Brain pericyte (primary cell): ENCODE measurements at regions not wholly inside any gene's neighbourhood (a gene's known extent, or its start where the extent isn't known, plus 50 kb on each side); places are given as distances from the start of the nearest gene placed in this dataset.

Experiments
- DNase-seq: peaks from one replicate; pipeline ENCODE4 v3.0.0-alpha.2; 2012; ENCODE audit warnings: low read depth, low spot score

- DNase-seq = no peak
Observed at GRCh38 chr4:159444678-159445077, 341.8 kb downstream of the RAPGEF2 start.

- DNase-seq = no peak
Observed at GRCh38 chr4:159445692-159446091, 342.8 kb downstream of the RAPGEF2 start.

DNA sequence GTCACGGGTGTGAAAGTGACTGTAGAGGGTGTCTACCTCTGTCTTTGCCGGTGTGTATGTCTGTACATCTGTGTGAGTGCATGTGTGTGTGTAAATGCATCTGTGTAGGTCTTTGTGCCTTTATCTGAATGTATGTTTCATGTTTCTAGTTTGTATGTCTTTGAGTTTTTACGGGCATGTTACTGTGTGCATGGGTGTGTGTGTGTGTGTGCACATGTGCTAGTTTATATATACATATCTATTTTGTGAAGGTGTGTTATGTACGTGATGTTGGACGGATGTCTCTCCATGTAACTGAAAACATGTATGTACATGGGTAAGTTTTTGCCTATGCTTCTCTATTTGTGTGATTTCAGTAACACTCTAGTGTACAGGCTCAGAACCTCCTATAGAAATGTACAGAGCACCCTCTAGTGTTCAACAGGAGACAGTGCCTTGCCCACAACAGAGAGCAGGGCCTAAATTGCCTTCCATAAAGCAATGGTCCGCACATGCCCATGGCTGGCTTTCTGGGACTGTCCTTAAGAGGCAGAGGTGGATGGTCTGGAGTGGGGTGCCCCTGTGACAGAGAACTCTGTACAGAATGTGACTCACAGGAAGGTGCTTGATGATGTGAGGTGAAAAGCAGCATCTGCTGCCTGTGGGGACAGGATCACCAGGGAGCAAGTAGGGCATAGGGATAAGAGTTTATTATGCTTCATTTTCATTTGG, 343.5 kb downstream of the RAPGEF2 start:
- DNase-seq = peak; percentile 26

GRCh38 chr4:159447296-159447695, 344.4 kb downstream of the RAPGEF2 start:
- no peak for DNase-seq

- no peak for DNase-seq
Observed at GRCh38 chr4:159451006-159451405, 348.1 kb downstream of the RAPGEF2 start.

GRCh38 chr4:159455675-159456237, 352.9 kb downstream of the RAPGEF2 start:
- no peak for DNase-seq

GRCh38 chr4:159460371-159460770, 357.5 kb downstream of the RAPGEF2 start:
- no peak for DNase-seq

- DNase-seq = no peak
Observed at GRCh38 chr4:159463235-159463634, 360.4 kb downstream of the RAPGEF2 start.

DNA sequence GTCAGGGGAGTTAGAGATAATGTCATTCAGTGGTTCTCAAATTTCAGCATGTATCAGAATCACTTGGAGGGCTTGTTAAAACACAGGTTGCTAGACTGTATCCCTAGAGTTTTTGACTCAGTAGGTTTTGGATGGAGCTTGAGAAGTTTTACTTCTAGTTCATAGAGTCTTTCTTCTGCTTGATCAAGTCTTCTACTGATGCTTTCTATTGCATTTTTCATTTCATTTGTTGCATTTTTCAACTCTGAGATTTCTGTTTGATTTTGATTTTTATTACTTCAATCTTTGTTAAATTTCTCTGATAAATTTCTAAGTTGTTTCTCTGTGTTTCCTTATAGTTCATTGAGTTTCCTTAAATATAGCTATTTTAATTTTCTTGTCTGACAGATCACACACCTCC, 361.4 kb downstream of the RAPGEF2 start:
- no peak for DNase-seq

- no peak for DNase-seq
Observed at GRCh38 chr4:159476886-159477285, 374.0 kb downstream of the RAPGEF2 start.

GRCh38 chr4:159480826-159481225, 377.9 kb downstream of the RAPGEF2 start:
- no peak for DNase-seq

- DNase-seq = no peak
Observed at GRCh38 chr4:159481936-159482335, 379.1 kb downstream of the RAPGEF2 start.

GRCh38 chr4:159483110-159483781, 380.4 kb downstream of the RAPGEF2 start:
- DNase-seq = no peak

GRCh38 chr4:159483782-159484741, 381.2 kb downstream of the RAPGEF2 start:
- no peak for DNase-seq

DNA sequence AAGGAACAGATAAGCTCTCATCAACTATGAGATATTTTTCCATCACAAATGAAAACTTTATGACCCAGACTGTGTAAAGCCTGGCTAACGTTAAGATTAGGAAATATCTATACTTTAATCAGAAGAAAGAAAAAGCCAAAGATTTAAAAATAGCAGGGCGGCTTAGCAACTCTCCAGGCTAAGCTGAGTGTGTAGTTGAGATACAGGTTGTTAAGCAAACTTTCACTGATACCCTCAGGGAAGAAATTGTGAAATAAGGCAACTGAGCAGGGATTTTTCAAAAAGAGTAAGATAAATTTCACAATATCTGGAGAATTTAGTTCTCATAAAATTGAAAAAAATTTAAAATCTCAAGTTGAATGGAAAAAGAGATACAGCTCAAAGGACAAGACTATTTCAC, 382.0 kb downstream of the RAPGEF2 start:
- no peak for DNase-seq

DNA sequence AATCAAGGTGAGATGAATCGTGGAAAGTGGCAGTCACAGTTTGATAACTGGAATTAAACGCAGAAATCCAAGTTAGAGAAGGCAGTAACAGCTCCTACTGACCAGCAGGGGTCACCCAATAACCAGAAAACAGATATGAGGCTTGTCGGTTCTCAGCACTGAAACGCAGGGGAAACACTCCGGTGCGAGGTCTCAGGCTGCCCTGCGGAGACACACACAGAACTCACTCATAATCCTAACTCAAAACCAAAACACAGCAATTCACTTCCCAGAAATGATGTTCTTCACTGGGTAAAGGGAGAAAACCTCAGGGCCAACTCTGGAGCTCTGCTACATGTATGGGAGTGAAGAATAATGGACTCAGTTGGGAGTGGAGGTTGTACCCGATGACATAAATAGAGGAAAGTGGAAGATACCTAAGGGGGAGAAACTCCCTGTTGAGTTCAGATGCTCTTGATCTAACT, 384.4 kb downstream of the RAPGEF2 start:
- peak; percentile 48 for DNase-seq

GRCh38 chr4:159489646-159490045, 386.8 kb downstream of the RAPGEF2 start:
- no peak for DNase-seq

DNA sequence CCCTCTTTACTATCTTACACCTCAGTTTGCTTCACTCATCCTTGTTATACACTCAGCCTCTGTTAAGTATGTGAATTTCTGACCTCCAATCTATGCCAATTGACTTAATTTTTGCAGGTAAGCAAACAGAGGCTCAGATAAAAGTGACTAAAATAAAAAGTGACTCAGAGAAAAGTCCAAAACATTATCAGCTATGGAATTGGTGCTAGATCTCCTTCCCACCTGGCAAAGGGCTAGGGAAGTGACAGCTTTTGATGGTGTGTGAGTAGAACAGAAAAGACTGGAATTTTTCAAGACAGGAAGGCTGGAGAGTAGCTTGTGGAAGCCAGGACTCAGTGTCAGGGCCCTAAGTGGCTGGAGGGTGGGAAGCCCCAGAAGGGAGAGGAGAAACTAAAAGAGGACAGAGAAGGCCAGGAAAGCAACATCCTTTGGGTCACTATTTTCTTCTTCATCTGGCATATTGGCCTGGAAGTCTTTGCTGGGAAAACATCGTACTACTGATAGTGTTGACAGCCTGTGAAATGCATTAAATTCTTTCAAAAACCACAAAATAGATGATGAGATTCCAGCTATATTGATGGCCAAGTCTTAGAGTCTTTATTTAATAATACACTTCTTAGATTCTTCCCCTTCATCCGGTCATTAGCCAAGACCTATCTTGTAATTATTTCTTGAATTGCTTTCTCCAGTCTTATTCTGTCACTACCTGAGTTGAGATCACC, 392.8 kb downstream of the RAPGEF2 start:
- DNase-seq = no peak

DNA sequence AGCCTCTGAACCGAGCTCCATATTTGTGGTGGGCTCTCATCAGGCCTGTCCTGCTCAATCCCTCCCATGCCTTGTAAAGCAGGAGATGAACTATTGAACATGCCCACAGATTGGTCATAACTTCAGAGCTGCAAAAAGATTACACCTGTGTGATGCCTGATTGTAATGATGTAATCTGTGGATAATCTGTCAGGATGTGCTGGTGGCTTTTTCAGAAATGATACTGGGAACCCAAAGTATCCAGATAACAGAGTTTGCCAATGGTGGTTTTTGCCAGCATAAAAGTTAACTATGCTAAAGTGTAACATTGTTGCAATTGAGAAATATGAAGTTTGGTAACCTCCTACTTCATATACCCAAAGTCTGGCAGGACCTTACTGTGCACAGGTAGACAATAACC, 393.4 kb downstream of the RAPGEF2 start:
- no peak for DNase-seq

DNA sequence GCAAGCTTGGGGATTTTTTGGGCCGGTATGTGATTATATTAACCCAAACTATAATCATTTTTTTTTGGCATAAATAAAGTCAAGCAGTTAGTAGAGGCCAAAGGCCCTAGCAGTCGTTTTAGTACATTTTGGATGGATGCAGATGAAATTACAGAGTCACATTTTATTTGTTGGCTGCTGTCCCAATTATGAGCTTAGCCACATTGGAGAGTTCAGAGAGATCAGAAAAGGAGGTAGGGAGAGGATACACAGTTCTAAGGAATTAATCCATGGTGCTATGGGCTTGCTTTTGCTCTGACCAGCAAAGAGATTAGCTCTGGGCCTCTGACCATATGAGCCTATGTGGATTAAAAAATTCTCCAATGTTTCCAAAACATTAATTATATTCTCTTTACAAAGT, 395.1 kb downstream of the RAPGEF2 start:
- no peak for DNase-seq

DNA sequence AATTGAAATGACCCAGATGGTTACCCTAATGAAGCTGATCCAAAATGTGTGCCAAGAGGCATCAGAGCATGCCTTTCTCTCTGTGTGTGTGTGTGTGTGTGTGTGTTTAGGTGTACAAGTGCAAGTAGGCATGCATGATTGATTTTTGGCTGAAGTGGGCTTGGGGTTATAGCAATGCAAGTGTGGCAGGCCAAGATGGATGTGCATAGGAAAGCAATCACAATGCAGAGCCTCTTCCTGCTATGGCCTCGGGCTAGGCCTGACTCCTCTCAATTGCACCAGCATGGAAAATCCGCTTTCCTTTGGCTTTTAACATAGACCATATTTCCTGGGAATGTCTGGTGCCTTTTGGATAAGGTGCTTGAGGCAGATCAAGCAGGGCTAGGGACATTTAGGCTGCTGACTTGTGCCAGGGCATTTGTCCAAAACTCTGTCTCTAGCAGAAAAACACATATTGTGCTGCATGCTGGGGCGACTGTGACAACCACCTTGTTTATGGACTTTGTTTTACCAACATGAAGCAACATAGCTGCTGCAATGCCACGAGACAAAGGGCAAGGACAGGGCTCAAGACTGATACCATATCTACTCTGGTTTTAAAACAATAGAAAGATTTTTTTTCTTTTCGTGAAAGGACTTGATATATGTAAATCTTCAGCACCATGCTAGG, 395.7 kb downstream of the RAPGEF2 start:
- no peak for DNase-seq
